Midbrain (tissue), 1 donor: ENCODE measurements at regions not wholly inside any gene's neighbourhood (a gene's known extent, or its start where the extent isn't known, plus 50 kb on each side); places are given as distances from the start of the nearest gene placed in this dataset.

Source experiments
- DNase-seq: peaks from one replicate; lab custom pipeline; 2025; lab: John Stamatoyannopoulos, UW

DNA sequence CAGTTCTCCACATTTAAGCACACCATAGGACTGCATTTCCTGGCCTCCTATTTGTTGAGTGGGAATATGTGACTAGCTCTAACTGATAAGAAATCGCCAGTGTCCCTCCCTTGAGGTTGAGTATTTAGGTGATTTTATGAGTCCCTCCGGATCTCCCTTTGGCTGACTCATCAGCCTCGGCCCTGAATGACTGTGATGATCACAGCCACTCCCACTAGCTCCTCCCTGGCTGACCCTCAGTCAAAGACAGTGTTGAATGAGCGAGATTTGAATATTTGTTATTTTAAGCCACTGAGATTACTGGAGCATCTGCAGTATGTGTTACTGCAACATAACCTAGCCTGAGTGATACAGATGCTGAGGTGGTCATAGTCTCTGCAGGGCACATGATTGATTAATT lies 515.3 kb downstream of the EPHB1 start:
- DNase-seq, result no peak

DNA sequence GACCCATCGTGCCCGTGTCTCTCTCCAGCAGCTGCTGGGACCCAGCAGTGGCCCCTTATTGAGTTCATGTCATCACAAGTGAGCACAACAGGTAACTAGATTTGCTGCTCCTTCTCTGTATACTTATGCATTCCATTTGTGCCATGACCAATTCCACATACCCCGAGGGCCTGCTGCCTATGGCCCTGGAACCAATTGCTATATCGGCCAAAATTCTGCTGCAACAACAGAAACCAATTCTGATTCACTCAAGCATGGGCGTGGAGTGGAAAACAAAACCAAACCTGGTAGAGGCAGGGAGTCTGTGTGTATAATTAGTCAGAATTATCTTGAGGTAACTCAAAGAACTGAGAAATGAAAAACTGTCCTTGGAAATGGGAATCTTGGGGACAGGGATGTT lies 516.6 kb downstream of the EPHB1 start:
- DNase-seq, result no peak

DNA sequence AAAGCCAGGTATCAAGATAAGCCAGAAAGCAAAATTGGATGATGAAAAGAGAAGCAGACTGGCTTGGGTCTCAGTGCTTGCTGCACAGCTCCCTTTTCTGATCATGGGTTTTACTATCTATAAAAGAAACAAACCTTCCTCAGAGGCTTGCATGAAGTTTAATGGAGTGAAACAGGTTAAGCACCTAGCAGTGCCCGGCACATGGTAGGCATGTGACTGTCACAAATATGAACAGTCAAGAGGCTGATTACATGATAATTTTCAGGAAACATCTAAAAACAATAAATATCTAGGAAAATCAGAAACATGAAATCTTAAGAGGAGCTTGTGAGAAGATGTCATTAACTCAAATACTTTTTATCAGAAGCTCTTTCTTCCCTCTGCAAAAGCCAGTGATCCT lies 519.2 kb downstream of the EPHB1 start:
- DNase-seq, result no peak

DNA sequence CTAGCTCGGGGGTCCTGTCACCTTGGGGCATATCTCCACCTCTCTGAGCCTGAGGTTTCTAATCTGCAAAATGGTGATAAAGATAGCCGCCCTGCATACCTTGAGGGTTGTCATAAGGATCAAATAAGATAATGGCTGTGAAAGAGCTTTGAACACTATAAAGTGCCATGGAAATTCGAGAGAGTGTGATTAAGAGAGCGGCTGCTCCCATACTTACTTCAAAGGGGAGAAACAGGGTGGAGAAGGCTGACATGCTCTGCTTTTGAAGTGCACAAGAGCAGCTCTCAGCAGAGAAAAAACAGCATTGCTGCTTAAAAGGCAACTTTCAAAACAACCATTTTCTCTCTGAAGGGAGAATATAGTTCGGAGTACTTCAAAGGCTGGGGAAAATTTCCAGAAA lies 529.2 kb downstream of the EPHB1 start:
- no peak for DNase-seq

DNA sequence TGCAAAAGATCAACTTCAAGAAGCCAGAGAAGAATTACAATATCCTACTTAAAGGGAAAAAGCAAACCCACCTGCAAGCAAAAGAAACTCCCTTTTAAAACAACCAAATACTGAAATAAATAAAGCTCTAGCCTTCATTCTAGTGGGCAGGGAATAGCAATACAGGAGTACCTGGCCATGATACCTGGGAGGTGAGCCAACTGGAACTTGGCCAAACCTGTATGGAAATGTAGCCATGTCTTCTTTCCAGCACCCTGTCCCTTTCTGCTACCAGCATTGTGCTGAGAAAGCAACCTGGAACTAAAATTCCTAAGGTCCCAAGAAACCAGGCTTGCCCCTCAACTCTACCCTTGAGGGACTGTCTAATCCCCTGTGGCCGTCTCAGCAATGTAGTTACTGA lies 530.0 kb downstream of the EPHB1 start:
- DNase-seq, result no peak

DNA sequence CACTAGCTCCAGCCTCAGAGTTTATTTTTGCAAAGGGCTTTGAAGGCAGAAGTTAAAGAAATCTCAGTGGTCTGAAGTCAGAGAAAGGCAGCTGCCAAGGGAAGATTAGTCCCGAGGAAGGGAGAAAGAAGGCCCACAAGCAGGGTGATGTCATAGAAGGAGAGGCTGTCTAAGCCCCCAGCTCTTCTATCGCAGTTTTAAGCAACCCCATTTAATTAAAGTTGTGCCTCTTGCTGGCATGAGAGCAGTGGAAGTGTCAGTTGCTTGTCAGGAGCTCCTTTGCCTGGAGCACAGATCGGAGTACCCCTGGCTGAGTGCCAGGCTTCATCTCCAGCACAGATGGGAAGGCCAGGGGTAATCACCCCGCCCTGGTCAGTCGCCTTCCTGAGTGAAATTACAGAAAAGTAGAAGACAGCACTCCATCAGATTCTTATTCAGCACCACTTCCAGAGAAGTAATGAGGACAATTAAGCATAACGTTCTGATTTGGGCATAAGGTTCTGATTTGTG lies 530.7 kb downstream of the EPHB1 start:
- DNase-seq, result no peak

DNA sequence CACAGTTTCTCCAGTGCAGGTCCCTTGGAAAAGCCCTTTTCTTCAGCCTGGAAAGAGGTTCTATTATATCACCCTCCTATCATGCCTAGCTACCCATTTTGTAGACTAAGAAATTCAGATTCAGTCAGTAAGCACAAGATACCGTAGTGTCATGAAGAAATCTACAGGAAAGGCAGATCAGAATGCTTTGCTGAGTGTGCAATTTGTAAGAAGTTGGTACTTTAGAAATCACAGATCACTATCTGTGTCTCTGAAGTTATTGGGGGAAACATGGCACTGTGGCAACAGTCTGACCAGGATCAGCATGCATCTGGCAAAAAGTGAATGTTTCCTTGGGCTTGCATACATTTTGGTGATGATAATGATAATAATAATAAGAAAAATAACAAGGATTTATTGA lies 531.8 kb downstream of the EPHB1 start:
- DNase-seq, result no peak

DNA sequence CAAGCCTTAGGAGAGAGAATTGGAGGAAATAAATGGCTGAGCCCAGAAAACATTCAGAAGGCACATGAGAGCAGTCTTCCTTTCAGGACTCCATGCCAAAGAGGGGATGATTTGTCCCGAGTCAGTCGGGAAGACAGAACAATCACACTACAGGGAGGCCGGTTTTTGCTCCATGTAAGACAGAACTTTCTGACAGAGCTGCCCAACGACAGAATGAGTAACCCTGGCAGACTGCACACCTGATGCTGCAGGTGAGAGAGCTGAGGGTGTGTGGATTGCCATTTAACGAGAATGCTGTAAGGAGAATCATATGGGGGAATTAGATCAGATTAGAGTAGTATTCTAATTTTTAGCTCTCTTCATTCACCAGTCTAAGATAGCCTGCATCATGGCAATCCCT lies 533.0 kb downstream of the EPHB1 start:
- no peak for DNase-seq

DNA sequence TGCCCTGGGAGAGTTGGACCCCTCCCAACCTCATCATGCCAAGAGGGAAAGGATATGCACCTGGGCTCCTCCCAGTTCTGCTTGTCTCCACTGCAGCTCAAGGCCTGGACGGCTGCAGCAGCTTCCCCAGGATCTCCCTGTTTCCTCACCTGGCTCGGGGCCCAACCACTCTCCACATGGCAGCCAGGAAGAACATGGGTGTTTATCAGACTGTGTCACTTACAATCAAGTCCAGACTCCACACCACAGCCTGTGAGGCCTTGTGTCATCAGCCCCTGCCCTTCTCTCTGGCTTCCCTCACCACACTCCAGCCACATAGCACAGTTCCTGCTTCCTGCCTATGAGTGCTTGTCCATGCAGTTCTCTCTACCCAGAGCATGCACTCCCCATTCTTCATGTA lies 534.4 kb downstream of the EPHB1 start:
- no peak for DNase-seq

DNA sequence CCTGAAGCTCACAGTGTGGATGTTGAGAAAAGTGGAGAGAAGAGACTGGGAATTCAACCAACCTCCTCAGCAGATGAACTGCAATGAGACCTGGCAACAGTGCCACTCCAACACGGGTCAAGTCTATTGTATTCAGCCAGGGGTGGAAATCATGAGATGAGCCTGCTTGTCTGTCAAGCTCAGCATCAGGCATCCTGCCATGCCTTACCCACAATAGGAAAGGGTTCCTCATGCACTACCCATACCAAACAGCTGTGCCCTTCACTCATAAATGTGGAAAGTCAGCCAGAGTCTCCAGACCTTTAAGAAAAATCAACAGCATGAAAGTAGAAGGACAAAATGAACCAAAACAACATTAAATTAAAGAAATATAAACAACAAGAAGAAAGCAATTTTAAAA lies 542.1 kb downstream of the EPHB1 start:
- no peak for DNase-seq

DNA sequence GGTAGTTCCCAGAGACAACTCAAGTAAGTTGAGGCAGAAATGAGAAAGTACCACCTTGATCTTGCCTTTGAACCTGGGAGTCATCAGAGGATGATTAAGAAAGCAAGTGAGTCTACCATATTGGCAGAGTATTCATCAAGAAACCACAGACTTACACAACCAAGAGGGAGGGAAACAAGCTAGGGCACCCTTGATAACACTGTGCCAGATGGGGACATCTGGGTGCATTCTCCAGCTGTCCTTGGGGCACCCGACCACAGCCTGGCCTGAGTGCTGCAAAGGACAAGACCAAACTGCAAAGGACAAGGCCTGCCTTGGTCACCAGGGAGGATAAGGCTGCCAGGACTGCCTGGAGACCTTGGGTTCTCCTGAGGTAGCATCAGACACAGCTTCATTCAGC lies 553.6 kb downstream of the EPHB1 start:
- no peak for DNase-seq

DNA sequence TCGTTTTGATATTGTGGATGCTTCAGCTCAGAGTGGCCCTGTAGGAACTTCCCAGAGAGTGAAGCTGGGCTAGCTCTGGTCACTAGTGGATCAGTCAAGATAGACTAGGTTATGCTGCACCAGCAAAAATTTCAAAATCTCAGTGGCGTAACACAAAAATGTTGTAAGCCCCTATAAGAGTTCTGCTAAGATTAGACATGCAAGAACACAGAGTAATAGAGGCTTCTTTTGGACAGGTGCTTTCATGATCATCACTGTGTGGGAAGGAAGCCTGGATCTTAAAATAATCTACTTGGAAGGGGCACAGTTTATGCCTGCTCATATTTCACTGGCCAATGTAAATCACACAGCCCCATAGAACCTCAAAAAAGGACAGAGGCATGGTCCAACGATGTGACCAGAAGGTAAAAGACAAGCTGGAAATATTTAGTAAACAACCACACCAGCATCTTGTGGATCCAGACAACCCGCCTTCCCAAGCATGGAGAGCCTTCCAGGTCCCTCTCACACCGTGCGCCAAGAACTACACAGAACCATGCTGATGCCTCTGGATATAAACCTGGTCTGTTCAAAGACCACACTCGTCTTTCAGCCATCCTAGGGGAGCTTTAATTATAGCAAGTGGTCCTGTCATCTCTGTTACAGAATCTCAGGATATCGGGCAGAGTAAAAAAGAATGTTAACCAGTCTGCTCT lies 554.3 kb downstream of the EPHB1 start:
- no peak for DNase-seq

DNA sequence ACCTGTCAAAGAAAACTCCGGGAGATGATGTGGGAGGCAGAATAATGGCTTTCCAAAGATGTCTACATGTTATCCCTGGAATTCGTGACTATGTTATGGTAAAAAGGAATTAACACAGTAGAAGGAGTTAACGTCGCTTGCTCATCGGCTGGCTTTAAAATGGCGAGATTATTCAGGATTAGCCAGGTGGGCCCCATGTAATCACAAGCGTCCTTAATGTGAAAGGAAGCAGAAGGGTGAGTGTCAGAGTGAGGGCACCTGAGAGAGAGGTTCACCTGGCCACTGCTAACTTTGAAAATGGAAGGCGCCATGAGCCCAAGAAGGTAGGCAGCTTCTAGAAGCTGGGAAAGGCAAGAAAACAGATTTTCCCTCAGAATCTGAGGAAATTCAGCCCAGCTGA lies 557.2 kb downstream of the EPHB1 start:
- no peak for DNase-seq

DNA sequence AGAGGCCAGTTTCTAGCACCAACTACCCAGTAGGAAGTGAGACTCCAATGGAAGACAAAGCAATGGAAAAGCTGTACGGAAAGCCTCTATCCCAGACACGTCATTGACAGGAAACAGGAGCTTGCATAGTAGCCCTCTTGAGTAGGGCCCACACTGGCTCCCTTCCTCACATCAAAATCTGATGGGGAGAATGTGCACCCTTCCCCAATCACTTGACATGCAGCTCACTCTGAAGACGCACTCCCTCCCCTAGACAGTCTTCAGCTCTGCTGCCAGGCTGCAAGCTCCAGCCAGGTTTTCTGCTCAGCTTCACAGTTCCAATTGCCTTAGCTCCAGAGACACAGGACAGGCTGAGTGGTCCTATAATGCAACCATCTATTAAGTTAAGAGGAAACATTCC lies 567.8 kb downstream of the EPHB1 start:
- DNase-seq, result no peak

DNA sequence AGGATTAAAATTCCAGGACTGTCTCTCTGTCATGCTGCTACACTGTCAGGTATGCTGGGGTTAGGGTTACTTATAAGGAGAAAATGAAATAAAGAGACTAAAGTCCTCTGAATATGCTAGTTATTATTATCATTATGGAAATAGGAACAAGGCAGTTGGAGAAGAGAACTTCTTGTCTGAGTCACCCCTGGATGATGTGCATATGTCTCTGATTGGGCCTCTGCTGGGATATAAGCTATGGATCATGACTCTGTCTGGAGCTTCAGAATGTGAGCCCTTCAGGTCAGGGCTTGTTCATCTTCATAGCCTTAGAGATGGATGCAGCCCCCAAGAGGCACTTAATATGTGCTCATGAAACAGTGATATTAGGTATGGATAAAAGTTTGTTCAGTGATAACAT lies 569.6 kb downstream of the EPHB1 start:
- no peak for DNase-seq

DNA sequence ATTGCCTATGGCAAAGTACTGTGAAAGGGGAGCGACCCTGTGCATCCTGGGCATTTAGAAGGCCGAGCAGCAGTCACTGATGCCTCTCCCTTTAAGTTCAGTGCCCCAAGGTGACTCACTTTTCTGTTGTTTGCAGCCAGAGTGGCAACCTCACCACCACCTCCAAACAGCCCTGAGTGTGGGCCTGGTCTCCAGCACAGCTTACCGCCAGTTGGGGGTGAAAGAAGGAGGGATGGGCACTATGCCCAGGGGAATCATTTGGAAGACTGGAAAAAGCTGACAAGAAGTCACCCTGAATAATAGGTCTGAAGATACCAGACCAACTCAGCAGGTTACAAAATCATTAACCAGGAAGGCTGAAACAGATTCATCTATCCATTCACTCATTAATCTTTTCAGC lies 571.8 kb downstream of the EPHB1 start:
- DNase-seq, result no peak

DNA sequence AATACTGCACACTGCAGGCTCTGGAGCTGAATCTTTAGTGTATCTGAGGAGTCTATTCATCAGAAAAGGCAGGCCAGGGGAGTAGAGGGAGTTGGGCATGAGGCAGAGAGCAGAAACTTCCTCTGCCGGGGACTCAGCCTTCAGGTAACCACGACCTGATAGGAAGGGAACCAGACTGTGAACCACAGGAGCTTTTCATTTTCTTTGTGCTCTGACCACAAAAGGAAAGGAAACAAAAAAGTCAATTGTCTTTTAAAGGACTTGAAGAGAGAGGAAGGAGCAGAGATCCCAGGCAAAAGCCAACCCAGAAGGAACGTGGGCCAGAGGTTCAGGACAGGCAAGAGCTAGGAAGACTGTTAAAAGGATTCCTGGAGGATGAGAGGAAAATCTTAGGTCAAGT lies 573.3 kb downstream of the EPHB1 start:
- no peak for DNase-seq

DNA sequence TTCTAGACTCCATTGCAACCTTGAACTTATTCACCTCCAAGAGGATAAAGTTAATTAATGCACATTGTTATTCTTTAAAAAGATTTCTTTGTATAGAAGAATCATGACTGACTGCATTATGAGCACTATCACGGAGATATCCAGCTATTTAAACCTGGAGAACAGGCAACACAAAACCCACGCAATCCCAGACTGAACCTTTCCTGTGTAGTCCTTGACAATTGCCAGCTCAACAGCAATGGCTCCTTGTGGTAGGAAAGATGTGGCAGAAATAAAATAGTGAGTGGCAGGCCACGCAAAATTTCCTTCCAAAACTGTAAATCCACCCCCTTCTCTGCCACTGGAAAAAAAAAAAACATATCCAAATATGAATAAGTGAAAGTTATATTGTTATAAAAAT lies 573.7 kb downstream of the EPHB1 start:
- DNase-seq, result no peak

DNA sequence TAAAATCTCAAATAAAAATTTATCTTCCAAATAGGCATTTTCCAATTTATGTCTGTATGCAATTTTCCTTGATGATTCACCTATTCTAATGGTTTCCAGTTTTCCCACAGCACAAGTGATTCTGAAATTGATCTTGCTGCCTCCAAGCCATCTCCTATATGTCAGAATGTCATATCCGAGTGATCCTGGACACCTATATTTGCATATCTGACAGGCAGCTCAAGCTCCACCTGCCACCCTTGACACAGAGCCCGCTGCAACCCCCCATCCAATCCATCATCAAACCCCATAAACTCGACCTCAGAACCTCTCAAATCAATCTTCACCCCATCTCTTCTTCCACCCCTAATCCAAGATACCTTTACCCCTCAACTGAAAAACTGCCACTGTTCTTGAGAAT lies 579.5 kb downstream of the EPHB1 start:
- no peak for DNase-seq

DNA sequence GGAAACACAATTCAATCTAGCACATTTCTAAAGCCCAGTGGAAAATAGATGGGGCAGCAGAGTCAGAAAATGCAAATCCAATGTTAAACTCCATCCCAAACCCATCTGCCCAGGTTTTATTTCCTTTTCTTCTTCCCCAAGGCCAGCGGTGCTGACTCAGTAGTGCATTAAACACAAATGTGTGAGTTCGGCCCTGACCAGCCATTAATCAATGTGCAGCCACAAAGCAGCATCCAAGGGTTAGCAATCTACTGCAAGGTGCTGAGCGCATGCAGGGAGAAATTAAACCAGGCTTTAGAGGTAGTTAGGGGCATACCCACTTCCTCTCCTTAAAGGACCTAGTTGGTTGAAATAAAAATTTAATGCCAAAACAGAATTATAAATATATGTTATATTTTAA lies 583.3 kb upstream of the PPP2R3A start:
- no peak for DNase-seq

DNA sequence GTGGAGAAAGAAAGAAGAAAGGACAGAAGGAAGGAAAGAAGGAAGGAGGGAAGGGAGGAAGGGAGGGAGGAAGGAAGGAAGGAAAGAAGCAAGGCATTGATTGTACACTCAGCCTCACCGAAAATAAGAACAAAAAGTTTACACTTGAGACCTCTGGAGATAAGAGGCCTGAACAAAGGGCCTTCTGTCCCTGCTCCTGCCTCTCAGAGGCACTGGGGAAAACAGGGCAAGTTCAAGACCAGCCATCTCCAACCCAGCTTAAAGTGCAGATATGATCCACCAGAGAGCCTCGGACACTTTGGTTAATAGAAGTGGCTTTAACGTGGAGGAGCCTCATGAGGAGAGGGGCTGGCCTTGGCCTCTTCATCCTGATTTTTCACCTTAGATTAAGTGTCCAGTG lies 582.9 kb upstream of the PPP2R3A start:
- no peak for DNase-seq

DNA sequence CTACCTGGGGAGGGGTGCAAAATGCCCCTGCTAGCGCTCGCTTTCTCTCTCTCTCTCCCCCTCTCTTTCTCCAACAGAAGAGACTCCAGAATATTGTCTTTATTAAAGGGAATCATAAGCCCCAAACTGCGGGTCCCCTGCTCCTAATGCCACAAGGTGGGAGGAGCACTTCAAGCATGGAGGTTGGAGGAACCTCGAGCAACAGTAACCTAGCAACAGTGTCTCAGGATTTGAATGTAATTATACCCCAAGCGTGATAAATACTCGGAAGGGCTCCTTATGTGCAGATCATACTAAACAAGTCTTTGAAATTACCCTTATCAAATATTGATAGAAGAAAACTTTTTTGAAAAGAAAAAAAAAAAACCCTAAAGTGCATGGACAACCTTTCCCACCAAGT lies 582.2 kb upstream of the PPP2R3A start:
- DNase-seq, result no peak

DNA sequence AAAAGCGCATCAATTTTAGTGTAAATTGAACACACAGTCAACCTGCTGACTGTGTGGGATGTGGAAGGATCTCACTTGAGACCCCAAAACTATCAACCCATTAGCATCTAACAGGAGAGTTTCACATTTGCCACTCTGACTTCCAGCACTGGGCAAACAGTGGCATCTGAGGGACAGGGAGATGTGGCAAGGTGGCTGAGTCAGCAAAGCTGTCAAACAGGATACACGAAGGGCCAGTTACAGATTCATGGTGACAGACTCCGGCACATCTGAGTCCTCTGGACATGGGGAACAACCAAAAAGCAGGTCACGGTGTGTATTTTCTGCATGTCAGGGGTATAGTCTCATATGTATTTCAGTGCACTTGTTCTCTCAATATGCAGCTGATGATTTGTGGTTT lies 573.4 kb upstream of the PPP2R3A start:
- no peak for DNase-seq

DNA sequence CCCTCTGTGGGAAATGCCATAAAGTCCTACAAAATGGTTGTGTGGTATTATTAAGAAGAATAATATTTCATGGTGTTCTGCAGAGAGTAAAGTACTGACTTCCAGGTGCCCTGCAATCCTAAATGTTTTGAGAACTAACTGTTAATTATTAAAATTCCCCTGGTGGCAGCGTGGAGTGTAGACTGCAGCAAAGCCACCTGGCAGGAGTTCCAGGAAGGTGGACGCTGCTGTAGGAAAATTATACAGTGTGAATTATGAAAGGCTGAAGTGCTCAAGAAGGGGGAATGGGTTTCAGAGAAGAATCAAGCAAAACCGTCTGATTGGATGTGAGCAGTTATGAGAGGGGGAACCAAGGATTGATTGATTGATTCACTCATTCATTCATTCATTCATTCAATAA lies 572.4 kb upstream of the PPP2R3A start:
- no peak for DNase-seq
